ENCODE measurements at regions not wholly inside any gene's neighbourhood (a gene's known extent, or its start where the extent isn't known, plus 50 kb on each side); places are given as distances from the start of the nearest gene placed in this dataset.
A peak's percentile ranks its signal among the peaks of the same experiment; 100 is the strongest.

GRCh38 chr13:76378767-76379166 lies 507.4 kb downstream of the KCTD12 start:
- H3K36me3 ChIP-seq: no peaks in the 10 kb centered on the region
- TF ChIP-seq Cebpa-rat (IDR thresholded peaks at IDR 0.05): no peak
- no peaks in the 10 kb centered on the region for H3K9me3 ChIP-seq
- no peak overlapping the region for H3K9ac ChIP-seq
- no peak overlapping the region for H3K27ac ChIP-seq
- no peaks in the 10 kb centered on the region for H3K27me3 ChIP-seq
- H3K4me2 ChIP-seq: no peak overlapping the region
- no peaks in the 10 kb centered on the region for H4K20me1 ChIP-seq
- peaks cover 15% of the 10 kb centered on the region; the same call in 1 of the 2 replicates for H3K4me1 ChIP-seq
- no peak overlapping the region for H3K4me3 ChIP-seq

- H3K9me3 ChIP-seq: no peaks in the 10 kb centered on the region
- H3K4me1 ChIP-seq: no peaks in the 10 kb centered on the region
- no peak overlapping the region for H3K27ac ChIP-seq
- H3K9ac ChIP-seq: no peak overlapping the region
- H4K20me1 ChIP-seq: no peaks in the 10 kb centered on the region
- no peak overlapping the region for H3K4me3 ChIP-seq
- no peak for TF ChIP-seq Cebpa-rat (IDR thresholded peaks at IDR 0.05)
- no peaks in the 10 kb centered on the region for H3K27me3 ChIP-seq
- no peaks in the 10 kb centered on the region for H3K36me3 ChIP-seq
- no peak overlapping the region for H3K4me2 ChIP-seq
Measured at GRCh38 chr13:76363682-76364289, 522.4 kb downstream of the KCTD12 start.

GRCh38 chr13:76361868-76362267 lies 524.3 kb downstream of the KCTD12 start:
- Histone ChIP-seq H3K27ac (no peak overlapping the region), H3K4me3 (no peak overlapping the region), H4K20me1 (no peaks in the 10 kb centered on the region), H3K9me3 (no peaks in the 10 kb centered on the region), H3K4me1 (no peaks in the 10 kb centered on the region), H3K4me2 (no peak overlapping the region), H3K27me3 (no peaks in the 10 kb centered on the region), H3K36me3 (no peaks in the 10 kb centered on the region), H3K9ac (no peak overlapping the region)
- no peak for TF ChIP-seq Cebpa-rat (IDR thresholded peaks at IDR 0.05)

GRCh38 chr13:76351541-76352229 lies 534.5 kb downstream of the KCTD12 start:
- Histone ChIP-seq H3K4me1 (no peaks in the 10 kb centered on the region), H3K27me3 (no peaks in the 10 kb centered on the region), H4K20me1 (no peaks in the 10 kb centered on the region), H3K9me3 (no peaks in the 10 kb centered on the region), H3K4me3 (no peak overlapping the region), H3K9ac (no peak overlapping the region), H3K4me2 (no peak overlapping the region), H3K36me3 (no peaks in the 10 kb centered on the region), H3K27ac (no peak overlapping the region)
- TF ChIP-seq Cebpa-rat (IDR thresholded peaks at IDR 0.05): no peak

- H3K9ac ChIP-seq: no peak overlapping the region
- no peaks in the 10 kb centered on the region for H3K36me3 ChIP-seq
- no peak for TF ChIP-seq Cebpa-rat (IDR thresholded peaks at IDR 0.05)
- H3K4me2 ChIP-seq: no peak overlapping the region
- H3K9me3 ChIP-seq: no peaks in the 10 kb centered on the region
- H3K27ac ChIP-seq: no peak overlapping the region
- H3K4me3 ChIP-seq: no peak overlapping the region
- H3K27me3 ChIP-seq: no peaks in the 10 kb centered on the region
- no peaks in the 10 kb centered on the region for H4K20me1 ChIP-seq
- H3K4me1 ChIP-seq: no peaks in the 10 kb centered on the region
Measured at GRCh38 chr13:76350399-76350798, 535.8 kb downstream of the KCTD12 start.

DNA sequence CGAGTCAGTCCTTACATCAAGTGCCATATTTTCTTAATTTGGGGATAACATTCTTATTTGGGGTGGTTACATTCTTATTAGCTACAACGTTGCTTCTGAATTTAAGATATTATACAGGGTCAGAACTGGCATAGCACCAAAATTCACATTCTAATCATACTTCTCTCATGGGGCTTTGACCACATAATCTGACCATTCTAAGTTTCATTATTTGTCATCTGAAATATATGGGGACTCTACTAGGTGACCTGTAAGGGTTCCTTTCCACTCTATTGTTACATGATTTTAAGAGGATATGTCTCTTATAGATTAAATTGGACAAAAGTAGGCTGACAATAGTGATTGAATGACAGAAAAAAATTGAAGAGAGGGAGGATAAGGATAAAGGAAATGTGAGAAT lies 536.5 kb downstream of the KCTD12 start:
- Histone ChIP-seq H4K20me1 (no peaks in the 10 kb centered on the region), H3K4me2 (no peak overlapping the region), H3K27ac (no peak overlapping the region), H3K9me3 (no peaks in the 10 kb centered on the region), H3K4me1 (no peaks in the 10 kb centered on the region), H3K9ac (no peak overlapping the region), H3K4me3 (no peak overlapping the region), H3K27me3 (no peaks in the 10 kb centered on the region), H3K36me3 (no peaks in the 10 kb centered on the region)
- no peak for TF ChIP-seq Cebpa-rat (IDR thresholded peaks at IDR 0.05)

DNA sequence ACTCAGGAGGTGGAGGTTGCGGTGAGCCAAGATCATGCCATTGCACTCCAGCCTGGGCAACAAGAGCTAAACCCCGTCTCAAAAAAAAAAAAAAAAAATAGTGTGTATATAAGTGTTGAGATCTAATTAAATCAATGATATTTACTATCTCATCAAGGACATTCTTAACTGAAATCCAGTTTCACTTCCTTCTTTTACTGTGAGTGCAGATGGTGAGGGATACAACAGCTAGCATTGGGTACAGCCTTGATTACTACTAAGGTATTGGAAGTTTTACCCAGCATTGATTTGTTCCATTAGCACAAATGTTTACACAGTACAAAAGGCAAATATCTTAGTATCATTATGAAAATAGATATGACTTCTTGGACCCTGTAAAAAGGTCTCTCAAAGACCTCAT lies 546.6 kb downstream of the KCTD12 start:
- no peaks in the 10 kb centered on the region for H3K27me3 ChIP-seq
- peak overlapping the region; percentile 25; the same call in 1 of the 2 replicates for H3K4me2 ChIP-seq
- no peaks in the 10 kb centered on the region for H4K20me1 ChIP-seq
- H3K27ac ChIP-seq: no peak overlapping the region
- H3K9me3 ChIP-seq: peaks cover 8% of the 10 kb centered on the region
- H3K9ac ChIP-seq: no peak overlapping the region
- TF ChIP-seq Cebpa-rat (IDR thresholded peaks at IDR 0.05): no peak
- H3K4me3 ChIP-seq: no peak overlapping the region
- H3K36me3 ChIP-seq: no peaks in the 10 kb centered on the region
- peaks cover 19% of the 10 kb centered on the region for H3K4me1 ChIP-seq

DNA sequence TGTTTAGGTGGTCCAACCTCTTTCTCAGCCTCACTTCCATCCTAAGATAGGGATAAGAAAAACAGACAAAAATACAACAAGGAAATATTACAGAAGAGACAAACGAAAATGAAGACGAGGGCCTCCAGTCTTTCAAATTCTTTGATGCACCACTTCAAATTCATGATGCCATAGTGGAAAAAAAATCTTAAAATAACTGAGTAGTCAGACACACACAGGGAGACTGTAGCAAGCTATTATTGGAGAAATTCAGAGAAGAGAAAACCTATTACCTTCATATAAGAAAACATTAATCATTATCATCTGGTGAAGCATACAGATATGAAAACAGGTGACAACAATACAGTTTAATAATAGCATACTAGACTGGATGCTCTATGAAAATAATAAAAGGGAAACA lies 548.2 kb downstream of the KCTD12 start:
- Histone ChIP-seq H4K20me1 (no peaks in the 10 kb centered on the region), H3K27ac (no peak overlapping the region), H3K9ac (no peak overlapping the region), H3K27me3 (no peaks in the 10 kb centered on the region), H3K4me2 (no peak overlapping the region), H3K4me3 (no peak overlapping the region), H3K4me1 (peaks cover 21% of the 10 kb centered on the region), H3K9me3 (peaks cover 8% of the 10 kb centered on the region), H3K36me3 (no peaks in the 10 kb centered on the region)
- TF ChIP-seq Cebpa-rat (IDR thresholded peaks at IDR 0.05): no peak

- no peak overlapping the region for H3K27ac ChIP-seq
- H3K4me2 ChIP-seq: no peak overlapping the region
- no peaks in the 10 kb centered on the region for H4K20me1 ChIP-seq
- H3K27me3 ChIP-seq: no peaks in the 10 kb centered on the region
- peaks cover under 1% of the 10 kb centered on the region for H3K9me3 ChIP-seq
- TF ChIP-seq Cebpa-rat (IDR thresholded peaks at IDR 0.05): no peak
- H3K9ac ChIP-seq: no peak overlapping the region
- H3K4me1 ChIP-seq: peaks cover 29% of the 10 kb centered on the region
- H3K4me3 ChIP-seq: no peak overlapping the region
- no peaks in the 10 kb centered on the region for H3K36me3 ChIP-seq
Measured at GRCh38 chr13:76336889-76337844, 549.0 kb downstream of the KCTD12 start.

- H3K4me3 ChIP-seq: no peak overlapping the region
- no peaks in the 10 kb centered on the region for H3K9me3 ChIP-seq
- H3K4me2 ChIP-seq: no peak overlapping the region
- H4K20me1 ChIP-seq: no peaks in the 10 kb centered on the region
- H3K27ac ChIP-seq: no peak overlapping the region
- H3K36me3 ChIP-seq: no peaks in the 10 kb centered on the region
- no peak overlapping the region for H3K9ac ChIP-seq
- H3K27me3 ChIP-seq: no peaks in the 10 kb centered on the region
- peaks cover 39% of the 10 kb centered on the region for H3K4me1 ChIP-seq
- no peak for TF ChIP-seq Cebpa-rat (IDR thresholded peaks at IDR 0.05)
Measured at GRCh38 chr13:76335463-76335862, 550.7 kb downstream of the KCTD12 start.

All from BLaER1 (cell line).